ENCODE measurements at regions not wholly inside any gene's neighbourhood (a gene's known extent, or its start where the extent isn't known, plus 50 kb on each side); places are given as distances from the start of the nearest gene placed in this dataset.

- intact Hi-C loops (cut with DNase I) = no loop called here
- no peak for ATAC-seq
- no peaks in the 10 kb centered on the region for H3K36me3 ChIP-seq
Measured at GRCh38 chr14:55951341-55952206, 166.6 kb upstream of the PELI2 start.

DNA sequence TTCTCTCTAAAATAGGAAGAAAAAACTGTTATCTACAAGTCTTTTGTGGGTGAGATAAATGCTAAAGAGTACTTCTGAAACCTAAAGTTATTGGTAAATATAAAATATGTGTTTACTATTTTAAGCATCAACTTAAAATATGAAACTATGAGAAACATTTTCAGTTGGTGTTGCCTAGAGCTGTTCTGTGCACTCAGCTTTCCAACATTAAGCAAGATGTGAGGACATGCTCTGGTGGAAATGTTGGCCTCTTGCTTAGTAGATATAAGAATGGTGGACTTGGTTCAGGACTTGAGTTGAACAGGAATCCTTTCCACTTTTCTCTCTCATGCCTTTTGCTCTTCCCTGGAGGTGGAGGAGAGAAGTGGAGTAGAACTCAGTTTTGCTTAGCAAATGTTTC, 164.1 kb upstream of the PELI2 start:
- no peaks in the 10 kb centered on the region for H3K9me3 ChIP-seq
- intact Hi-C loops (cut with DNase I) = no loop called here
- no peak for DNase-seq
- H3K4me1 ChIP-seq = no peaks in the 10 kb centered on the region
- H3K27ac ChIP-seq = no peak overlapping the region
- no peak overlapping the region for H3K4me3 ChIP-seq
- no peak for ATAC-seq
- no peak for TF ChIP-seq POLR2A (IDR thresholded peaks at IDR 0.05)
- TF ChIP-seq CTCF (IDR thresholded peaks at IDR 0.05) = no peak
- peaks cover 0 to 3% (median 0%) of the 10 kb centered on the region in 9 donors for H3K27me3 ChIP-seq
- H3K36me3 ChIP-seq = no peaks in the 10 kb centered on the region

More at GRCh38 chr14:55951341-55952206, 166.6 kb upstream of the PELI2 start:
- H3K4me1 ChIP-seq = no peaks in the 10 kb centered on the region
- H3K27me3 ChIP-seq = no peaks in the 10 kb centered on the region
- no peak overlapping the region for H3K27ac ChIP-seq
- no peak for DNase-seq
- 86 to 91% (median 89%) methylated on average over 9 of the region's 9 CpGs for WGBS, 4 donors
- TF ChIP-seq POLR2A (IDR thresholded peaks at IDR 0.05) = no peak
- no peak for TF ChIP-seq CTCF (IDR thresholded peaks at IDR 0.05)
- no peaks in the 10 kb centered on the region for H3K9me3 ChIP-seq
- H3K4me3 ChIP-seq = no peak overlapping the region

- WGBS, 4 donors = 63 to 65% (median 64%) methylated on average over 3 of the region's 3 CpGs
- intact Hi-C loops (cut with DNase I) = no loop called here
- Histone ChIP-seq H3K27ac (no peak overlapping the region), H3K36me3 (no peaks in the 10 kb centered on the region), H3K4me1 (no peaks in the 10 kb centered on the region), H3K4me3 (no peak overlapping the region), H3K27me3 (peaks cover 0 to 3% (median 0%) of the 10 kb centered on the region in 9 donors), H3K9me3 (no peaks in the 10 kb centered on the region)
- DNase-seq = no peak
- no peak for ATAC-seq
- TF ChIP-seq CTCF (IDR thresholded peaks at IDR 0.05) (no peak), POLR2A (IDR thresholded peaks at IDR 0.05) (no peak)
Measured at GRCh38 chr14:55955175-55955574, 163.0 kb upstream of the PELI2 start.

- intact Hi-C loops (cut with DNase I) = no loop called here
- Histone ChIP-seq H3K4me1 (no peaks in the 10 kb centered on the region), H3K4me3 (no peak overlapping the region), H3K27me3 (peaks cover 0 to 3% (median 0%) of the 10 kb centered on the region in 9 donors), H3K9me3 (no peaks in the 10 kb centered on the region), H3K36me3 (no peaks in the 10 kb centered on the region), H3K27ac (no peak overlapping the region)
- 67 to 74% (median 69%) methylated on average over 7 of the region's 7 CpGs for WGBS, 4 donors
- DNase-seq = no peak
- ATAC-seq = no peak
- TF ChIP-seq CTCF (IDR thresholded peaks at IDR 0.05) = no peak
- TF ChIP-seq POLR2A (IDR thresholded peaks at IDR 0.05) = no peak
Measured at GRCh38 chr14:55957950-55958349, 160.3 kb upstream of the PELI2 start.
